Lower leg skin (tissue), 3 donors: ENCODE measurements at regions not wholly inside any gene's neighbourhood (a gene's known extent, or its start where the extent isn't known, plus 50 kb on each side); places are given as distances from the start of the nearest gene placed in this dataset.

ENCODE experiments used
- CTCF ChIP-seq, 3 donors: fragments of 450-650 bp; IDR thresholded peaks; one replicate each; pipeline ENCODE4 v1.5.1; 2016; ENCODE audit warnings: antibody characterized with exemption in 3 of 3, mild to moderate bottlenecking in 3 of 3, moderate library complexity in 2 of 3
- POLR2A ChIP-seq, 2 donors: fragments of 450-650 bp; IDR thresholded peaks; one replicate each; pipeline ENCODE4 v1.6.1; 2016 to 2017; ENCODE audit warnings: antibody characterized with exemption in 2 of 2, mild to moderate bottlenecking in 1 of 2, moderate library complexity in 1 of 2

- TF ChIP-seq CTCF (IDR thresholded peaks at IDR 0.05) = no peak
- no peak for TF ChIP-seq POLR2A (IDR thresholded peaks at IDR 0.05)
Measured at GRCh38 chr6:85803721-85804120, 161.0 kb upstream of the SYNCRIP start.
